Muscle of arm (tissue), 1 donor: ENCODE measurements at regions not wholly inside any gene's neighbourhood (a gene's known extent, or its start where the extent isn't known, plus 50 kb on each side); places are given as distances from the start of the nearest gene placed in this dataset.

Source experiments
- DNase-seq: peaks from one replicate; pipeline ENCODE4 v3.0.0-alpha.2; 2013

DNA sequence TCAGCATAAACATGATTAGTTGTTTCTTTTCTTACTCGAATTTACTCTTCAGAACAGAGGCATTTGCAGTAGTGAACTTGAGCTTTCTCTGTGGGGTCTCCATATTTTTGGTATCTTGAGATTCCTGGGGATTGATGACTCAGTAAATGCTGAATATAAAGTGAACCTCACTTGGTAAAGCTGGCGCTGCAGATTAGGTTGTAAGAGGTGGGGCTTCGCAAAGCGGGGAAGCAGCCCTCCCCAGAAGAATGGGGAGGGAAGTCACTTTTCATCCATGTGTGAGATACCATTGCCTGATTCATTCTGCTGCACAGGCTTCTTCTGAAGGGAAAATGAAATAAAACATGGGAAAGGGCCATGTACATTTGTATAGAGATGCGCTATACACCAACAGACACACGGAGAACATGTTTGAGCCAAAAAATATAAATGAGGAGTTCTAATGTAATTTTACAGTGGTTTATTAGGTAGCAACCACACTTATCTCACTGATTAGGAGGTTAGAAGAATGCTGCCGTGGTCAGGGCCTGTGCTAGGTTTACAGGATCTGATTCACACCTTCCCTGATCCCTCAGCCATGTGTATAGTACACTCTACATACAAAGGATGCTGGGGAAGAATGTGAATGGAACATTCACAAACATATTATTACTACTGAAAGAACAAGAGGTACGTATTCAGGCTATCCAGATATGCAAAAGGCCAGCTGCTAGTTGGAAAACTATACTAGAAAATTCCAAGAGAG is 63.5 kb downstream of the DNTTIP2 start:
- no peak for DNase-seq

DNA sequence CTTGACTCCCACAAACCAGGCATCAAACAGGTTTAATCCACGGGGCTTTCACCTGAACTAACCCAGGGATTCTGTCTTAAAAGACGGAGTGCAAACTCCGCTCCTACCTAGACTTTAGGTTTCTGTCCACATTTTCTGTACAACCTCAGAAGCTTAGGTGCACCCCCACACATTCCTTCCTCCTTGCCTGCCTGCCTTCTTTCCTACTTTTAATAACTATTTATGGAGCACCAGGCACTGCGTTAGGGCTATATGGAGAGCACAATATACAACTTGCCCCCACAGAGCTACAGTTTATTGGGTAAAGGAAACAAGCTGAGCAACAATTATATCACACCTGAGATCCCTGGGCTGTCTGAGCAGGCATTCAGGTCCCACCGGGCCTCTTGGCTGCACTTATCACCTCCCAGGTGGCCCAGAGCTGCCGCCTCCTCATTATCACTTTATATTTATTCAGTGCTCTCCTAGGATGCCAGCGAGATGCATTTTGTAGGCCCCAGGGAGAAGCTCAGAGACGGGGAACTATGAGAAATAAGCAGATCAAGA is 64.1 kb downstream of the DNTTIP2 start:
- no peak for DNase-seq

DNA sequence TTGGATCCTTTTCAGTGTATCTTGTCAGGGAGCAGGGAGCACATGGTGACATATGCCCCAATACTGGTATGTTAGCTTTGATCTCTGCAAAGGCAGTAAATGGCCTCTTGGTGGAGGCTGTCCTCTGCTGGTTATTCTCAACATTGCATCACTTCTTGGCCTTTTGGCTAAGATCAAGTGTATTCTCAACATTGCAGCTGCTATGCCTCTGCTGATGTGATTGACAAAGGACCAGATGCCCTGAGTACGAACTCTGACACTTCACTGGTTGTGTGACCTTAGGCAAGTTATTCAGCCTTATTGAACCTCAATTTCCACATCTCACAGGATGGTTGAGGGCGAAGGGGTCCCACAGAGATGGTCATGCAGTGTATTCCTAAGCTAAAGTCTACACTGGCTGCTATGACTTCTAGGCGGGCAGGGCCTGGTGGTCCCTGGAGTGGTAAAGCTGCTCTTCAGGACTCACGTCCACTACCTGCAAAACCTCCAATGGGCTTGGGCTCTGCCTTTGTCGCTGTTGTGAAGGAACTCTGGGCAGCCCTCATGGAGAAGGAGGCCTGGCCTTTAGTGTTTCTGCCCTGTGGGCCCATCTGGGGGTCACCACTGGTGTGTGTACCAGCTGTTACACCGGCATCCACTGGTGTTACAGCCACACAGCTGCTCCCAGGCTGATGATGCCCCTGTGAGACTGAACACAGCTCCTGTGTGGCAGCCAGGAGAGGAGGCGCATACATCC is 64.8 kb downstream of the DNTTIP2 start:
- DNase-seq: peak; percentile 81

DNA sequence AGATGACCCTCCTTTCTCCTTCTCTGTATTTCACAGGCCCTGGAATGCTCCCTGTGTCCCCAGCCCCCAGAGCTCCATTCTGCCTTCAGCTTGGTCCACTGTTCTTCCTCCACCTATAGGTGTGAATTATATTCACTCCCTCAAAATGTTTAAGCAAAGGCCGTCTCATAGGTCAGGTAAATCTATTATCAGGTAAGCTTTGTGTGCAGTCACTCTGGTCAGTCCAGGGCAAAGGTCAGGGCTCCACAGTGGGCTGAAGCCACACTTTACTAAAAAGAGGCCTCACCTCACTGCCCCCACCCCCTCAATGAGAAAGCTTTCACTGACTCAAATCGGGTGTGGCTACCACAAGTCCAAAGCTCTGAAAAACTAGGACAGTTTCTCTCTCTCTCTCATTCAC is 65.9 kb downstream of the DNTTIP2 start:
- DNase-seq: no peak

- DNase-seq: no peak
Observed at GRCh38 chr1:93811326-93812065, 67.5 kb downstream of the DNTTIP2 start.

DNA sequence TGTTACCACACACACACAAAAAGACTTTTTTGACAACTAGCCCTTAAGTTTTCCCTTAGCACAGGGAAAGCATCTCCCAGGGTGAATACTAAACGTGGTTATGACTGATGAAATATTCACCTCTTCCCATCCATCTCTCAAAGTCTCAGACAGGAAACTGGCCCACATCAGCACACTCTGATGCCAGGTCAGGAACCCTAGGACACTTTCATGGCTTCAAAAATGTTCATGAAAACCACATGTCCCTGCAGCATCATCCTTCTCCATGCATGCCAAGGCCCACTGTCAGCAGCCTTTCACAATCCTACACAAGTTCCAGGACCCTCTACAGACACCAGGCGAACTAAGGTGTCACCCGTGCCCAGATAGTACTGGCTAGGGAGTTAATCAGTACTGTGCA is 68.7 kb downstream of the DNTTIP2 start:
- no peak for DNase-seq

GRCh38 chr1:93808871-93809270 is 70.1 kb downstream of the DNTTIP2 start:
- DNase-seq: no peak

GRCh38 chr1:93807311-93807930 is 71.6 kb downstream of the DNTTIP2 start:
- no peak for DNase-seq

- no peak for DNase-seq
Observed at GRCh38 chr1:93805027-93805610, 73.9 kb downstream of the DNTTIP2 start.

DNA sequence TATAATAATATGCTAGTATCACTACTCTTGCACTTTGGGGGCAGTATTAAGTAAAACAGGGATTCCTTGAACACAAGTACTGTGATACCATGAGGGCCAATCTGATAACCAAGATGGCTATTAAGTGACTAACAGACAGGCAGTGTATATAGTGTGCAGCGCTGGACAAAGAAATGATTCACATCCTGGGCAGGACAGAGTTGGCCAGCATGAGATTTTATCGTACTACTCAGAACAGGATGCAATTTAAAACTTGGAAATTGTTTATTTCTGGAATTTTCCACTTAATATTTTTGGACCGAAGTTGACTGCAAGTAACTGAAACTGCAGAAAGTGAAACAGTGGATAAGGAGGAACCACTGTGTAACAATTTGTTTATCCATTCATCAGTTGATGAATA is 74.6 kb downstream of the DNTTIP2 start:
- peak; percentile 16 for DNase-seq

- no peak for DNase-seq
Observed at GRCh38 chr1:93801471-93801870, 77.5 kb downstream of the DNTTIP2 start.

DNA sequence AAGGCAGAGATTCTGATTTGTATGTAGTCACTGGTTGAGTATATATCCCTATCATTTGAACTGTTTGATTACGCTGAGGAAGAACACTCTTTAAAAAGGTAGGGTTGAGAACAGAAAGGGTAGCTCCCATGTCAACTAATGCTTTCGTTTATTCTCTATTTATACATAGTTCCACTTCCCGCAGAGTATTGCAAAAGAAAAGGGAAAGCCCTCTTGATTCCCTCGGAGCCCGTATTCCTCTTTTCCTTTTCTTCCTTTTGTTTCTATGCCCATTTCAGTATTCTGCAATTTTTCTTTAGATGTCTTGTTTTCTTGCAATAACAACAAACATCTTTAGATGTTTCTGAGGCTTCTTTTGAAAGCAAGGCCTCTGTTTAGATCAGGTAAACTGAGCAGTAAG is 78.2 kb downstream of the DNTTIP2 start:
- no peak for DNase-seq

DNA sequence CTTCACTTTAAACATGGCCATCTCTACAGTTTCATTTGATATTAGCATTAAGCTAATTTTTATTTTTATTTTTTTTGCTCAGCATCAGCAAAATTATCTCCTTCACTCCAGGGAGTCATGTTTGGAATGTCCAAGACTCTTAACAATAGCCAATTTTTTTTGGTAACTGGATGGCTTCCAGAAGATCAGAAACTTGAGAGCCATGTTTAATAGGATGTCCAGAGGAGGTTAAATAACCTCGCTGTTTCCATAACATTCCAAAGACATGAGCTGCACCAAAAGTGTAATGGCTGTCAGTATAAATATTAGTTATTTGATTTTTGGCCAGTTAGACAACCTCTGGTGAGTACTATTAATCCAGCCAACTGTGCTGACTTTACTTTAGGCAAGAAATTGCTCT is 80.7 kb downstream of the DNTTIP2 start:
- no peak for DNase-seq

DNA sequence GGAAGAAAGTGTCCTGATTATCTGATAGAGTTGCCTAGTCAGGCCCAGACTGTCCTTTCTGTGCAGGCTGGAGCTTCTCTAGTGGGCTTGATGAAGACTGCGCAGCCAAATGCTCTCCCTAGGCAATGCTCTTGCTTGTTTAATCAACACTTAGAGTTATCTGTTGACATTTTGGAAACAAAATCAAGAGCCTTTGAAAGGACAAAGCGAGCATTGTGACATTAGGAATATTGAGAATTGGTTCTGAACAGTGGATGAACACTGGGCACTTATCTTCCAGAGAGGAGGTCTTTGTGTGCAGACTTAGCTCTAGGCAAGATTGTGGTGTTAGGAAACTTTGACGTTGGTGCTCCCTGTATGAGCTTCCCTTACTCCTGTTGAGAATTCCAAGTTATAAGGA is 94.5 kb downstream of the DNTTIP2 start:
- DNase-seq: no peak

DNA sequence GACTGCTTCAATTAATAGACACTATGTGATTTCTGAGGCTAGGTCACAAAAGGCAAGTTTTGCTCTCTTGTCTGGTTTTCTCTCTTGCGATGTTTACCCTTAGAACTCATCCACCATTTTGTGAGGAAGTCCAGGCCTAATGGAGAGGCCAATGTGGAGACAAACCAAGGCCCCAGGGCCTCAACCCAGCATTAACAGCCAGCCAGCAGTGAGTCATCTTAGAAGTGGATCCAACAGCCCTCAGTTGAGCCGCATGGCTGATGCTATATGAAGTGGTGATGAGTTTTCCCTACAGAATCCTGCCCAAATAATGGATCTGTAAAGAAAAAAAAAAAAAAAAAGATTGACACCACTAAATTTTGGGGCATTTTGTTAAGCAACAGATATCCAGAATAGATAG is 95.1 kb downstream of the DNTTIP2 start:
- no peak for DNase-seq

DNA sequence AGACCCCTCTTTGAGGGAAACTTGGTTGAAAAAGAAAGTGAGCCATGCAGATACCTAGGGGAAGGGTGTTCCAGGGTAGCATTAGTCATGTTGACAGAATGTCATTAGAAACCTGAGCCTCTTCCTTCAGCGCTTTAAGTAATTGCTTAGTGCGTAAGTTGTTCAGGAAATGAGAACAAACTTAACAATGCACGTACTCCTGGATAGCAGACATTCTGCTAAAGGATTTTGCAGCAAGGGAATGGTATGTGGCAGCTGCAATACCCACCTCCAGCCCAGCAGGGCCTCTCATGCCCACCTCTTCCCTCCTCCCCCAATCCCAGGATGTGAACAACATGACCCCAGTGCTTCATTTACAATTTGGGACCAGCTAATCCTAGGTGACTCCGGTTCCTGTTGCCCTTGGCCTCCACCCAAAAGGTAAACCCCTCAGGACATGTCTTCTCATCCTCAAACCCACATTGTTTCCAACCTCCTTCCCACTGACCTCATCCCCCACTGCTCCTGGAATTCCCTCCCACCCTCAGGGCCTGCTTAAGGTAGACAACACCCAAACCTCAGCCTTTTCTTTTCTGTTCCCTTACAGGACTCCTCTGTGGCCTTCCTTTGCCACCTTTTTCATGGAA is 98.0 kb upstream of the BCAR3 start:
- no peak for DNase-seq

- DNase-seq: no peak
Observed at GRCh38 chr1:93778457-93778856, 96.8 kb upstream of the BCAR3 start.

DNA sequence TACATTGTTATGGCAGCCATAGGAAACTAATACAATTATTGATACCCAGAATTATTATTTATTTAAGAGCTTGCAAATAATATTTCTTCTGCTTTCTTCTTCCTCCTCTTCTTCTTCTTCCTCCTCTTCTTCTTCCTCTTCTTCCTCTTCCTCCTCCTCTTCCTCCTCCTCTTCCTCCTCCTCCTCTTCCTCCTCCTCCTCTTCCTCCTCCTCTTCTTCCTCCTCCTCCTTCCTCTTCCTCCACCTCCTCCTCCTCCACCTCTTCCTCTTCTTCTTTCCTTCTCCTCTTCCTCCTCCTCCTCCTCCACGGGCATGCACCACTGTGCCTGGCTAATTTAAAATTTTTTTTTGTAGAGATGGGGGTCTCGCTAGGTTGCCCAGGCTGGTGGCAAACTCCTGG is 95.6 kb upstream of the BCAR3 start:
- DNase-seq: no peak

- no peak for DNase-seq
Observed at GRCh38 chr1:93776728-93777127, 95.1 kb upstream of the BCAR3 start.

- DNase-seq: no peak
Observed at GRCh38 chr1:93775224-93775623, 93.6 kb upstream of the BCAR3 start.

DNA sequence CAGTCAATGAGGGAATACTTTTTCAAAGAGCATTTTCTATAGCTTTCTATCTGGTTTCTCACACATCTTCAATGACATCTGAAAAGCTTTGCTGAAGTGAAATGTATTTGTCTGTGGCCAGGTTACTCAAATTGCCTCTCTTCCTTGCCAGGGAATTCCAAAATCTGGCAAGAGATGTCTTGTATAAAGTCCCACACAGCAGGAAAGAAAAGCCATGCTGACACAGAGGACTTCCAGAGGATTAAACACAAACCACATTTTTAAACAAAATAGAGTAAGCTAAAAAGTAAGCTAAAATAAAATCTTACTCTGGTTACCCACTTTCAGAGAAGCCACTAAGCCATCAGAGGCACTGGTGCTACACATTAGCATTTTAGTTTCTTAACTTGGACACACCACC is 93.1 kb upstream of the BCAR3 start:
- no peak for DNase-seq
